K562 (cell line): ENCODE measurements at regions not wholly inside any gene's neighbourhood (a gene's known extent, or its start where the extent isn't known, plus 50 kb on each side); places are given as distances from the start of the nearest gene placed in this dataset.

Experiments
- ATAC-seq: fragments of 200-7000 bp; cut with Tn5 transposase; 3 replicates; pipeline ENCODE4 v1.9.1; 2020; ENCODE audit warnings: moderate library complexity
- BruUV-seq: library from RNA; stranded (reverse); fragments of 400-500 nt; replicated peaks from 2 replicates; lab custom pipeline; 2021; lab: Mats Ljungman, UMichigan
- CTCF ChIA-PET: fragments of 300-600 bp; formaldehyde crosslinking; extraction: SDS; loops from one replicate; lab custom pipeline; 2021; ENCODE audit warnings: low intra/inter-chr PET ratio; lab: Yijun Ruan, JAX
- POLR2A ChIA-PET: fragments of 300-600, 350-650 bp; sonication (Branson Sonifier 250); formaldehyde crosslinking; extraction: SDS; loops from one replicate; lab custom pipeline; 2021; ENCODE audit warnings: antibody characterized with exemption, inconsistent platforms; lab: Yijun Ruan, JAX
- DNase-seq, 4 experiments: peaks; one replicate each; pipeline versions ENCODE4 v3.0.0 to v3.0.0-alpha.2; 2011 to 2018; ENCODE audit warnings: low spot score in 3 of 4, mixed read lengths in 3 of 4; ENCODE audit errors: extremely low read depth in 1 of 4
- FAIRE-seq: peaks from 2 replicates; lab custom pipeline; 2011; peaks lifted over from hg19 to GRCh38; lab: Jason Lieb, UNC
- H2AFZ ChIP-seq: 2 replicates; pipeline ENCODE4 v1.6.0; 2011; ENCODE audit warnings: low read depth, low read length, control low read depth, inconsistent platforms
- H3K27ac ChIP-seq: fragments of 200-600 bp; 3 replicates; pipeline ENCODE4 v1.8.0; 2011; ENCODE audit warnings: low read depth, mild to moderate bottlenecking, control low read depth, inconsistent platforms, low read length, moderate library complexity, mixed read lengths; ENCODE audit errors: extremely low read depth
- H3K27me3 ChIP-seq, 2 experiments: fragments of 300-600 bp in 1 of 2; 2 replicates in 1 of 2; 3 replicates in 1 of 2; pipeline versions ENCODE4 v1.6.0 to v1.8.0; 2011; ENCODE audit warnings: inconsistent platforms in 2 of 2, low read length in 2 of 2, mild to moderate bottlenecking in 1 of 2, mixed read lengths in 1 of 2, moderate library complexity in 1 of 2; ENCODE audit not compliant: control insufficient read depth in 2 of 2, insufficient read depth in 2 of 2
- H3K36me3 ChIP-seq: fragments of 300-600 bp; 3 replicates; pipeline ENCODE4 v1.8.0; 2011; ENCODE audit warnings: mild to moderate bottlenecking, low read length, inconsistent platforms; ENCODE audit not compliant: control insufficient read depth, insufficient read depth
- H3K4me1 ChIP-seq, 2 experiments: fragments of 200-600 bp in 1 of 2; replicated peaks in 1 of 2; 2 replicates in 1 of 2; 3 replicates in 1 of 2; pipeline versions ENCODE4 v1.5.1 to v1.8.0; 2011; ENCODE audit warnings: inconsistent platforms in 2 of 2, low read length in 2 of 2, mild to moderate bottlenecking in 1 of 2, mixed read lengths in 1 of 2, moderate library complexity in 1 of 2; ENCODE audit not compliant: control insufficient read depth in 2 of 2, insufficient read depth in 2 of 2
- H3K4me2 ChIP-seq: 2 replicates; pipeline ENCODE4 v1.6.1; 2011; ENCODE audit warnings: low read length, control low read depth, inconsistent platforms, mixed read lengths; ENCODE audit not compliant: insufficient read depth
- H3K4me3 ChIP-seq: fragments of 200-600 bp; sonication (generic), shearing (Covaris generic); 2 replicates; pipeline ENCODE4 v1.5.1; 2016; ENCODE audit warnings: control low read depth, inconsistent platforms
- H3K79me2 ChIP-seq: fragments of 200-600 bp; 3 replicates; pipeline ENCODE4 v1.8.0; 2011; ENCODE audit warnings: low read length, inconsistent platforms; ENCODE audit not compliant: control insufficient read depth, insufficient read depth
- H3K9ac ChIP-seq, 2 experiments: 2 replicates each; pipeline versions ENCODE4 v1.6.0 to v1.6.1; 2011; ENCODE audit warnings: low read depth in 2 of 2, low read length in 2 of 2, control low read depth in 1 of 2, inconsistent platforms in 1 of 2, mild to moderate bottlenecking in 1 of 2, mixed read lengths in 1 of 2; ENCODE audit not compliant: insufficient read depth in 1 of 2
- H3K9me1 ChIP-seq: one replicate; pipeline ENCODE4 v1.6.0; 2011; ENCODE audit warnings: inconsistent platforms, mild to moderate bottlenecking, low read length, moderate library complexity; ENCODE audit not compliant: control insufficient read depth, insufficient read depth
- H3K9me3 ChIP-seq: replicated peaks from 2 replicates; pipeline ENCODE4 v1.5.1; 2011; ENCODE audit warnings: low read depth, low read length, inconsistent platforms; ENCODE audit not compliant: control insufficient read depth, insufficient read depth
- H4K20me1 ChIP-seq: replicated peaks from 2 replicates; pipeline ENCODE4 v1.6.1; 2011; ENCODE audit warnings: low read length, inconsistent platforms, mixed read lengths; ENCODE audit not compliant: control insufficient read depth, insufficient read depth
- RFX5 ChIP-seq: IDR thresholded peaks from 2 replicates; pipeline ENCODE4 v1.6.1; 2011; ENCODE audit warnings: low read depth, mild to moderate bottlenecking, improper control_type of control experiment, low read length
- SLC30A9 ChIP-seq: fragments of 250-450 bp; sonication (Bioruptor Pico); IDR thresholded peaks from 2 replicates; pipeline ENCODE4 v1.8.0; 2022; ENCODE audit warnings: mild to moderate bottlenecking, moderate library complexity
- ZFX ChIP-seq: sonication (generic); formaldehyde crosslinking; IDR thresholded peaks from 2 replicates; pipeline ENCODE4 v1.8.0; 2022; ENCODE audit warnings: mild to moderate bottlenecking, missing genetic modification reagents, moderate library complexity
- WGBS: fragments of 100-300 bp; shearing (Covaris generic); methylation state at CpG from one replicate; pipeline ENCODE4 v1.1.6; 2016; ENCODE audit warnings: low coverage, mixed read lengths; ENCODE audit not compliant: insufficient coverage; ENCODE audit errors: missing lambda C conversion rate; 5-methylcytosine and 5-hydroxymethylcytosine counted together
- in situ Hi-C: fragments of 300-500 bp; cut with MboI; formaldehyde crosslinking; loops from 4 replicates; pipeline ENCODE4 v1.15.0; 2018; ENCODE audit warnings: inconsistent platforms, mixed read lengths
- intact Hi-C: fragments of 100-400 bp; cut with micrococcal nuclease; formaldehyde crosslinking; loops from 2 replicates; pipeline ENCODE4 v1.14.2; 2022

GRCh38 chr10:57338823-57339558 lies 928.7 kb downstream of the IPMK start (continued):
- TF ChIP-seq ZFX (CRISPR knock-in tag) (no peak), RFX5 (no peak)

GRCh38 chr10:57336865-57337264 lies 930.8 kb downstream of the IPMK start:
- Histone ChIP-seq H3K4me1 (no peaks in the 10 kb centered on the region), H3K4me3 (no peak overlapping the region), H4K20me1 (no peaks in the 10 kb centered on the region), H3K4me2 (no peak overlapping the region), H3K9me1 (no peaks in the 10 kb centered on the region), H3K79me2 (no peaks in the 10 kb centered on the region), H3K9me3 (no peaks in the 10 kb centered on the region), H2AFZ (no peak overlapping the region)
- DNase-seq (no peak), FAIRE-seq (no peak), ATAC-seq (no peak)
- BruUV-seq, result no TSS peak
- CTCF ChIA-PET, result no interaction called here
- TF ChIP-seq SLC30A9 (CRISPR knock-in tag), result no peak
- TF ChIP-seq, all 486 proteins: peak for 0
- intact Hi-C loops, result no loop called here
- POLR2A ChIA-PET, result interaction anchor here (0.7 kb wide), 1 partner anchor 60 kb away, joined by 3 read pairs; no protein-coding TSS in a partner anchor
- in situ Hi-C loops, result loop anchor here (25.0 kb wide), 1 partner anchor 825 kb away; no protein-coding TSS in a partner anchor
- H3K36me3 ChIP-seq, result no peaks in the 10 kb centered on the region
- no peak overlapping the region for H3K9ac ChIP-seq
- no peaks in the 10 kb centered on the region for H3K27me3 ChIP-seq
- H3K27ac ChIP-seq, result no peak overlapping the region
- 0% methylated on average over 14 of the region's 14 CpGs for WGBS
